ENCODE measurements at regions not wholly inside any gene's neighbourhood (a gene's known extent, or its start where the extent isn't known, plus 50 kb on each side); places are given as distances from the start of the nearest gene placed in this dataset.
"Not testable (repeated sequence)": the region's sequence is repeated elsewhere in the genome, so short reads cannot be mapped to it uniquely, and the experiment has no call there.

DNA sequence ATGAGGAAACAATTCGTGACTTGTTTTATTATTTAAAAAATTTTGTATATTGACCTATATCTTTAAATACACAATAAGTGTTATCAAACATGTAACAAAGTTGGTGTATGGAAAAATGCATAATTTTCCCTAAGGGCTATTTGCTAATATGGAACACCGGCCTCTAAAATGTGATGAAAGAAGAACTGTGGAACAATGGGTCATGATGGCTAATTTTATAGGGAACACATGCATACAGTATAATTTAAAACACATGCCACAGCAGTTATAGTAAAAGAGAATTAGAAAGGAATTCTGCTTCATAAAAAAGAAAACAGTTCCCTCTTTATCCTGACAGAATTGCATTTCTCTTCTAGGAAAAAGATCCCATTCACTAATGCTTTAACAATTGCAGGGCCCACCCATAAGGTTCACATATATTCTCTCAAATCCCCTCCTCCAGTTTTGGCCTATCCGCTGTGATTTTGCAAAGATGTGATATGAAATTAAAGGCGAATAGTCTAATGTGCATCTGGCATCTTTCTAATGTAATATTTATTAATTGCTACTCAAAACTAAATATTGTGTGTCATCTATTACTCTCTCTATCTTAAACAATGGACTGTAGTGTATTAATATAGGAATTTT lies 628.1 kb upstream of the CITED2 start:
- ATAC-seq (no peak), DNase-seq (ENCODE audit: low spot score in 2 of 2) (no peak)
- H3K27ac Mint-ChIP-seq, result no peak overlapping the region
- no peaks in the 10 kb centered on the region for H3K36me3 Mint-ChIP-seq
- H3K9me3 Mint-ChIP-seq, result no peaks in the 10 kb centered on the region

DNA sequence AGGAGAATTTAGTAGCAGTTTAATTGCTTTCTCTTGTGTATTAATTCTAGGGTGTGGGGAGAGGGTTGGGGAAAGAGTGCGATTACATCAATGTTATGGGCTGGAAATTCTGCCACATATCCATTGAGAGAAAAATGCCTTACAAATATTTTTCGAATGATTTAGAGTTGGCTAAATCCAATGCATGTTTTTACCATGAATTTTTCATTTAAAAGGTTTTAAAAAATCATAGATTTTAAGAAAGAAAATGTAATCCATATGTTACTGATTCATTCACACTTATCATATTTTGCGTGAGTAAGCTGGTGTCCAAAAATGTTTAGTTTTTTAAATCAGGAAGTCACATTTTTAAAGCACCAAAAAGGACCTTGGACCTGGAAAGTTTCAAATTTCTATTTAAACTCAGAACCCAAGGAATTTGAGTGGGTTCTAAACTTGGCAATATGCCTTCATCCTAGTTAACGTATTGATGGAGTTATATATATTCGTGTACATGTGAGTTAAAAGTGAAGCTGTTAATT lies 627.4 kb upstream of the CITED2 start:
- DNase-seq (ENCODE audit: low spot score in 2 of 2), result no peak
- no peak for ATAC-seq
- Mint-ChIP-seq H3K36me3 (no peaks in the 10 kb centered on the region), H3K27ac (no peak overlapping the region), H3K9me3 (no peaks in the 10 kb centered on the region)

DNA sequence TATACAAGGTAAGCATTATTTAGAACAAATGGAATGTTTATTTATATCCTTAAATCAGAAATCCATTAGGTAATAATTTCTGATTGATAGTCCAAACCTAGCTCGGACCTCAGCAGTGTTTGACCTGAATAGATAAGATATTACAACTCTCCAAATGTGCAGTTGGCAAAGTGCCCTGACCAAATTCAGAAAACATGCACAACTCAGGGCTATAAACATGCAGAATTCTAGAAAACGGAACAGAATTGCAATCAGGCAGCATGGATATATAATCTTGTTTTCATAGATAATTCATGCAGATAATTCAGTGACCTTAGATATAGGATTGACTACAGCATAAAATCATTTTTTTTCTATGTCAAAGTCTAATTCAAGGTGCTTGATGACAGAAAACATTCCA lies 626.6 kb upstream of the CITED2 start:
- Mint-ChIP-seq H3K27ac (no peak overlapping the region), H3K9me3 (no peaks in the 10 kb centered on the region), H3K36me3 (no peaks in the 10 kb centered on the region)
- no peak for DNase-seq (ENCODE audit: low spot score in 2 of 2)
- no peak for ATAC-seq

DNA sequence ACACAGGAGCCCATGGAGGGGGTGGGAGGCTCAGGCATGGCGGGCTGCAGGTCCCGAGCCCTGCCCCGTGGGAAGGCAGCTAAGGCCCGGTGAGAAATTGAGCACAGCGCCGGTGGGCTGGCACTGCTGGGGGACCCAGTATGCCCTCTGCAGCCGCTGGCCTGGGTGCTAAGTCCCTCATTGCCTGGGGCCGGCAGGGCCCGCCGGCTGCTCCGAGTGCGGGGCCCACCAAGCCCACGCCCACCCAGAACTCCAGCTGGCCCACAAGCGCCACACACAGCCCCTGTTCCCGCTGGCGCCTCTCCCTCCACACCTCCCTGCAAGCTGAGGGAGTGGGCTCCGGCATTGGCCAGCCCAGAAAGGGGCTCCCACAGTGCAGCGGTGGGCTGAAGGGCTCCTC lies 625.2 kb upstream of the CITED2 start:
- not testable (repeated sequence) for H3K36me3 Mint-ChIP-seq; H3K9me3 Mint-ChIP-seq; DNase-seq (ENCODE audit: low spot score in 2 of 2); ATAC-seq; H3K27ac Mint-ChIP-seq

DNA sequence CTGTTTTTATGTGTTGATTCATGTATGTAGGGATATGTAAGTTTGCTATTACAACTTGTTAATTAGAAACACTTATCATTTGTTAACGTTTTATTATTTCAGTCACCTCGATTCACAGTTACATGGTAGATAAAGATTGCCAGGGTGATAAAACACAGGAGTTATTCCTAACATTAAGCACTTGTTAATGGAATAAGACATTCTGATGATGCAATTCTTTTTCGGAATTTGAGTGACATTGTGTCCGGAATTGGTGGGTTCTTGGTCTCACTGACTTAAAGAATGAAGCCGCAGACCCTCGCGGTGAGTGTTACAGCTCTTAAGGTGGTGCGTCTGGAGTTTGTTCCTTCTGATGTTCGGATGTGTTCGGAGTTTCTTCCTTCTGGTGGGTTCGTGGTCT lies 624.0 kb upstream of the CITED2 start:
- not testable (repeated sequence) for H3K9me3 Mint-ChIP-seq; H3K27ac Mint-ChIP-seq; DNase-seq (ENCODE audit: low spot score in 2 of 2); H3K36me3 Mint-ChIP-seq; ATAC-seq

DNA sequence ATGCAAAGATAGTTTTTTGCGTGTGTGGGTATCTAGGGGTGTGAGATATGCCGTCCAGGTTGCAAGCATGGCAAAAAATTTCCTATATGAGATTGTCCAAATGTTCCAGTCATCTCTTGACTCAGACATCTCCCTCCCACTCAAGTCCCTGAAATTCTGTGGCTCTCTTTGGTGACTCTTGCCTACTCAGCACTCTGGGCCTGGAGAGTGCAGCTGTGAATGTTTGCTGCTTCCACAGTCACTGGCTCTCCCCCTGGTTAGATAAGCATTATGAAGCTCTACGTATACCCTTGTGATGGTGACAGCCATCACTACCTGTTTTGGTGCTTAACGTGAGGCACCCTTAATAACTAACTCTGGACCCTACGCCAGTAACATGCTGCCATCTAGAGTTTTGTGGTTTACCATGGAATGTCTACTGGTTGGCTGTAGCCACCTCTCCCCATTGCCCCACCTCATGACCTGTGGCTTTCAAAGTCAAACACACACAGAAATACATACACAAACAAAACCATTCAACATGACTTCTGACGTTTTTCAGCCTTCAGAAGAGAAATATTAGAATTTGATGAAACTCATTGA lies 621.9 kb upstream of the CITED2 start:
- no peak for ATAC-seq
- no peak for DNase-seq (ENCODE audit: low spot score in 2 of 2)
- H3K9me3 Mint-ChIP-seq, result peaks cover 0 to 2% of the 10 kb centered on the region in 2 donors
- no peak overlapping the region for H3K27ac Mint-ChIP-seq
- peaks cover 0 to 6% of the 10 kb centered on the region in 2 donors for H3K36me3 Mint-ChIP-seq

DNA sequence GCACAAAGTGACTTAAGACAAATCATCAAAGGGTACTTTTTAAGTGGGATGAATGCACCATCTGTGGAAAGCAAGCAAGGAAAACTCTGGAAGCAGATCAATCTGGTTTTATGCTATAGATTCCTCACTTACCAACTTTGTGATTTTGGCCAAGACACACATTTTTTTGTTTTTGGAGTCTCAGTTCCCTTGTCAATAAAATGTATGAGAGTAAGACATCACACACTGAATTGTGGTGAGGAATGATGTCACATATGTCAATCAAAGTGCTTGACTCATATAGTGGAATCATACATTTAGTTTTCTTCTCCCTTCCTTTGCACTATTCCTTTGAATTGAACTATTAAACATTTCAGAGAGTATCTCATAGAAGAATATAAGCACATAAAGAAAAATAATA lies 620.5 kb upstream of the CITED2 start:
- DNase-seq (ENCODE audit: low spot score in 2 of 2) (no peak), ATAC-seq (no peak)
- Mint-ChIP-seq H3K9me3 (peaks cover 0 to 2% of the 10 kb centered on the region in 2 donors), H3K36me3 (peaks cover 0 to 6% of the 10 kb centered on the region in 2 donors), H3K27ac (no peak overlapping the region)

DNA sequence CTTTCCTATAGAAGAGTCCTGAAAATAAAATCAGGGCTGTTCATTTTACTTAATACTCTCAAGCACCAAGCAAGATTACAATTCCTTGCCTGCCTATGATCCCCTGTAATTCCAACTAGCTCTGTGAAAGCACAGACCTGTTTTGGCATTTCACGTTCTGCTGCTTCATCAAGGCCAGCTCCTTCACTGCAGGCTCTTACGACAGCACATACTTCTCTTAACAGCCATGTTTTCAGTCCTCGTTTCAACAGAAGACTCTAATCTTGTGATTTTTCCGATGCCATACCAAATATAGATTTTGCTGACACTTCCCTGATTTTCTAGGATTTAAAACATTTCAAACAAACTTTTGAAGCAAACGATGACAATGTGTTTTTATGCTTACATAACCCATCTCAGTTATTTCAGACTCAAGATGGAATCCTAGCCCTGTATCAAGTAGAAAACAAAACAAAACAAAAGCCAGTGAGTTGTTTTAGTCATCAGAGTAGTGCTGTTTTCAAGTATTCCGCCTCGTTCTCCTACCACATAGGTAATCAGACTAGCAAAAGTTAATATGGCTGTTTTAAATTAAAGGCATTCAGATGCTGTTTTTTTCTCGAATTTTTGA lies 616.5 kb upstream of the CITED2 start:
- ATAC-seq (no peak), DNase-seq (ENCODE audit: low spot score in 2 of 2) (no peak)
- H3K27ac Mint-ChIP-seq, result no peak overlapping the region
- H3K9me3 Mint-ChIP-seq, result peaks cover 0 to 2% of the 10 kb centered on the region in 2 donors
- H3K36me3 Mint-ChIP-seq, result peaks cover 0 to 6% of the 10 kb centered on the region in 2 donors

DNA sequence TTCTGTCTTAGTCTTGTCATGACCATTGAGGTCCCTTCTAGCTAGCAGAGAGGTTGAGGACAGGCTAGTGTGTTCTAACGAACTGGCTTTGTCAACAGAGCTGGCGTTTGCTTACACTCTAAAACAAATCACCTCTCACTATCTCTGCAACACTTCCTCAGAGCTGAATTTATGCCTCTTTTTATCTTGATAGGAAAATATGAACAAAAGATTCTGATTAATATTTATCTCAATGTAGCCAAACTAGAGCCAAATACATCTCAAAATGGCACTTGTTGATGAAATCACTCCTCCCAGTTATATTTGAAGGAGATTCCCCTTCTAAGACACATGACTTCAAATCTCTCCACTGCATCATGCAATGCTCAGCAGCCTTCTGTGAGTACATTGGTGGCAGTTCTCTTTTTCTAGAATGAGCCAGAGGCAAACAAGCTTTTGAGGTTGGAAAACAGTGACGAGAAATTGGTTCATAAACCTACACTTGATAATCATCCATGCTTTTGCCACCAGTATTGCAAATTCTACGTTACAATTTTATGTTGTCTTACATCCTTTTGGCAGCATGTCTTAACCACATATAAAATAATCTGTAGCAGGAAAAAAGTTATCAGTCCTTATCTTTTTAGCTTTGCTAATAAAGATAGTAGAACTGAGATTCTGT lies 615.7 kb upstream of the CITED2 start:
- peaks cover 0 to 6% of the 10 kb centered on the region in 2 donors for H3K36me3 Mint-ChIP-seq

DNA sequence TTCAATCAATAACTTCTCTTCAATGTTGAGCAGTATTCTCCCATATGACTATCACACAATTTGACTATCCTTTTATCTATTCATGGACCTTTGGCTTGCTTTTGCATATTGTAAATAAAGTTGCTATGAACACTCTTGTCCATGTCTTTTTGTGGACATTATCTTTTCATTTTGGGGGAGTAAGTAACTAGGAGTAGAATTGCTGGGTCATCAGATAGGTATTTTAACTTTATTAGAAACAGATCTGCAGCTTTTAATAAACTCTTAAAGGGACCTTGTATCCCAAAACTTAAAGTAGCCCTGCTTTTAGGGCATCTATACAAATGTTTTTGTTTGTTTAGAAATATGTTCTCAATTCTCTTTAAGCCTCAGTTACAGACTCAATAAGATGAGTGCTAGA lies 614.2 kb upstream of the CITED2 start:
- Mint-ChIP-seq H3K27ac (no peak overlapping the region), H3K9me3 (peaks cover 0 to 1% of the 10 kb centered on the region in 2 donors), H3K36me3 (peaks cover 0 to 5% of the 10 kb centered on the region in 2 donors)
- no peak for ATAC-seq
- DNase-seq (ENCODE audit: low spot score in 2 of 2), result no peak

More for the DNA sequence above, 615.7 kb upstream of the CITED2 start:
- ATAC-seq, result no peak
- Mint-ChIP-seq H3K9me3 (peaks cover 0 to 2% of the 10 kb centered on the region in 2 donors), H3K27ac (no peak overlapping the region)
- DNase-seq (ENCODE audit: low spot score in 2 of 2), result no peak

DNA sequence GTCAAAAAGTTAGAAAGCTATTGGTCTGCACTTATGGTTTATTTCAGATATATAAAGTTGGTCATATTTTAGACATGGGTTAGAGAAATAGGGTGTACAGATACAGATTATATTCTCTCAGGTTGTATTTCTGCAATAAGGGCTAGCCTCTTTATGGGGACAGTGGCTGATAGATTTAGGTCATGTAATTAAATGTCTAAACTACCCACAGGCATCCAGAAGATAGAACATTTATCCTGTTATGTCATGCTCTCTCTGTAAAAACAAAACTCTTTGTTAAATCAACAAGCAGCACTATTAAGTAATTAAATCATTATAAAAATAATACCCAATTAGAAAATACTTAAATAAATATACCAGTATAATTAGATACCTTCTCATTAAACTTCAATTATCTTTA lies 612.6 kb upstream of the CITED2 start:
- H3K9me3 Mint-ChIP-seq, result no peaks in the 10 kb centered on the region

DNA sequence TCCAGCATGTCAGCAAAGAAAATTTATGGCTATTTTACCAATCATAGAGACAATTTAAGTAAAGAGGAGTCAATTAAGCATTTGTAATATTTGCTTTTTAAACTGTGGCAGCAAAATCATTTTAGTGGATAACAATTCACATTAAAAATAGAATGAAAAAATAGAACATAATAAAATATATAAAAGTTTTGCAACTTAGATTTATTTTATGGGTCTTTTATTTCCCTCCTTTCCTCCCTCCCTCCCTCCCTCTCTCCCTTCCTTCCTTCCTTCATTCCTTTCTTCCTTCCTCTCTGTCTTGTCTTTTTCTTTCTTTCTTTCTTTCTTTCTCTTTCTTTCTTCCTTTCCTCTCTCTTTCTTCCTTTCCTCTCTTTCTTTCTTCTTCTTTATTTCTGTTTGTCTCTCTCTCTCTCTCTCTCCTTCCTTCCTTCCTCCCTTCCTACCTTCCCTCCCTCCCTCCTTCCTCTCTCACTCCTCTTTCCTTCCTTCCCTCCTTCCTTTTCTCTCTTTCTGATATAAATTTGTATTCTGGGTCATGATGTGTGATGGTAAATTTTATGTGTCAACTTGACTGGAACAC lies 610.9 kb upstream of the CITED2 start:
- ATAC-seq (no peak), DNase-seq (ENCODE audit: low spot score in 2 of 2) (no peak)
- Mint-ChIP-seq H3K9me3 (no peaks in the 10 kb centered on the region), H3K27ac (no peak overlapping the region), H3K36me3 (no peaks in the 10 kb centered on the region)

More for the DNA sequence above, 612.6 kb upstream of the CITED2 start:
- ATAC-seq (no peak), DNase-seq (ENCODE audit: low spot score in 2 of 2) (no peak)
- H3K36me3 Mint-ChIP-seq, result no peaks in the 10 kb centered on the region
- H3K27ac Mint-ChIP-seq, result no peak overlapping the region

DNA sequence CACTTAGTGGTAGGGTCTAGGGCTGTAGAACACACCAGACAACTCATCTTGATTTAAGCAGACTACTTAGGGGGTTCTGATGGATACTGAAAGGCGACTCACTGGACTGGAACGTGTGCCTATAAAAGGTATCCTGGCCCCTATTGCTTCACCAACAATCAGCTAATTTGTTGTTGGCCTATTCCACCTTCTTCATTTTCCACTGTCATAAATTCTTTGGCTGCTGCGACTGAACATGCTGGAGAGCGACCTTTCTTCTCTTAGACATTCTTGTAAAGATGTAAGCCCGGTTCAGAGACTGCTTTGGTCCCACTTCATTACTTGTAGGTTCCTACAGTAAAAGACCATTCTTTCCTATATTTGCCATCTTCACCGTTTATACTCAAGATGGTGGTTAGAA lies 609.9 kb upstream of the CITED2 start:
- Mint-ChIP-seq H3K9me3 (no peaks in the 10 kb centered on the region), H3K36me3 (no peaks in the 10 kb centered on the region), H3K27ac (no peak overlapping the region)
- DNase-seq (ENCODE audit: low spot score in 2 of 2) (no peak), ATAC-seq (no peak)

DNA sequence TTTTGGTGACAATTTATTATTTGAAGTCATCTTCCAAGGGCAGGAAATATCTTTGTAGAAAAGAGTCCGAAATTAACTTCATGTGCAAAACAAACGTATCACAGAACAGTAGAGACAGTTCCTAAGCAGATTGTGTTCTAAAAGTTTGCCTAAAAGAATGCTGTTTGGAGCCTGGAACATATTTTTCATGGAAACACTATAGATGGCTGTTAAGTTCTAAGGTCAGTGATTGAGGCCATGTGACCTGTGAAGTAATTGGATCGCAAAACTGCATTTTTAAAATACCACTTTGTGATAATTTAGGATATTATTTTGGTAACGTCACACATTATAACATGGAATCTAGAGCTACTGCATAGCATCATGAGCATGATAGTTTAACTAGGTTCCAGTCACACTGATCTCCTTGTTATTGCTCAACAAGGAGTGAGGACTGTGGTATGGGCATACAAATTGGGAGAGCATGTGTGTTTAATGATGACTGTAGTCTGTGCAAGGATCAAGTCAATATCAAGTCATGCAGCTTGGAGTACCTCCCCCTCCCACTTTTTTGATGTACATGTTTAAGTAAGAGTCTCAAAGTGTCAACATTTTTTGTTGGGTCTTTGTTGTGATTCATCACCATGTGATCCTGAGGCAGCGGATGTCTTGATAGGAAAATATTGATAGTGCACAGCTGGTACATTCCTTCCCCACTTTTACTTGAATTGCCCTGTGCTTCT lies 609.3 kb upstream of the CITED2 start:
- no peaks in the 10 kb centered on the region for H3K9me3 Mint-ChIP-seq
- ATAC-seq, result no peak
- no peak for DNase-seq (ENCODE audit: low spot score in 2 of 2)
- H3K27ac Mint-ChIP-seq, result no peak overlapping the region
- H3K36me3 Mint-ChIP-seq, result no peaks in the 10 kb centered on the region

DNA sequence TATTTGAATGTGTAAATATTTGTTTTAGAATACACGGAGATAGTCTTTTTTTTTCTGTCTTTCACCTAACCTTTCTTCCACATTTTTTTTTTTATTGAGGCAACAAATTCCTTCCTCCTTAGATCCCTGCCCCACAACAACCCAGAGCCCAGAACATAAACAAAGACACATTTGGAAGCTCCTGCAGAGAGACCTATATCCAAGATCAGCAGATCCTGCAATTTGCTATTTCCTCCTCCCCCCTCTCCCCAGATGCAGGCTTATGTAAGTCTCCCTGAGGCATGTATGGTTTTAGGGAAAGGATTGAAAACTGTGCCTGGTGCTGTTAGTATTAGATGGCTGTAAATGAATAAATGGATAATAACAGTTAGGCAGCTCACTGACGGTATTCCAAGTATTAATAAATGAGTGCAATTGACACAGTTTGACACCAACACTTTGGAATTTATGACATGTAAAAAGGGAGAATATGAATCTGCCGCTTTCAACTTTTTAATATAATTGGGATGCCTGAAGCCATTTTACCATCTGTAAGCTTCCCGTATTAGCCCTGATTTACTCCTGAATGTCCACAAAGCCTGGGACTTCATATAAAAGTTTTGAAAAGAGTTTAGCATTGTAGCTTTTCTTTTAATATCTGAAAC lies 608.3 kb upstream of the CITED2 start:
- Mint-ChIP-seq H3K27ac (no peak overlapping the region), H3K9me3 (no peaks in the 10 kb centered on the region), H3K36me3 (no peaks in the 10 kb centered on the region)
- no peak for ATAC-seq
- DNase-seq (ENCODE audit: low spot score in 2 of 2), result no peak

DNA sequence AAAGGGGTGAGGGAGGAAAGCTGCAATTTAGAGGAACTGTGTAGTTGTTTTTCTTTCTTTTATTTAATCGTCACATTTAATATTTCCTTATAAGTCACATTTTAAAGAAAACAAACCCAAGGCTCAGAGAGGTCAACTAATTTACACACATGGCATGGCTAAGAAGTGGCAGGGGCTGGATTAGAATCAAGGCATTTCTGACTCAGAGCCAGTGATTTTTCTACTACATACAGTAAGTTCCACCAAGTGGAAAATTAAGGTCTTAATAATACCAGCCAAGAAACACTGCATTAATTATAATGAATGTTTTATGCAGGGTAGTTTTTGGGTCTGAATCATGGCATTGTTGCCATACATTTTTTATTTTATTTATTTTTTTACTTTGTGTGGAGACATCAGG lies 607.7 kb upstream of the CITED2 start:
- Mint-ChIP-seq H3K36me3 (no peaks in the 10 kb centered on the region), H3K27ac (no peak overlapping the region), H3K9me3 (no peaks in the 10 kb centered on the region)
- ATAC-seq, result no peak
- no peak for DNase-seq (ENCODE audit: low spot score in 2 of 2)

Data from activated naive CD4-positive, alpha-beta T cell treated with anti-CD3 and anti-CD28 coated beads, Interleukin-2, amount 50 U/mL, for 72 hours (primary cell).